ENCODE measurements at regions not wholly inside any gene's neighbourhood (a gene's known extent, or its start where the extent isn't known, plus 50 kb on each side); places are given as distances from the start of the nearest gene placed in this dataset.
"Not testable (repeated sequence)": the region's sequence is repeated elsewhere in the genome, so short reads cannot be mapped to it uniquely, and the experiment has no call there.

- DNase-seq (ENCODE audit: low read depth): no peak
Measured at GRCh38 chr22:35178446-35178845, 78.8 kb upstream of the HMGXB4 start.

- DNase-seq (ENCODE audit: low read depth): no peak
Measured at GRCh38 chr22:35183917-35184316, 73.4 kb upstream of the HMGXB4 start.

GRCh38 chr22:35186492-35186891, 70.8 kb upstream of the HMGXB4 start:
- no peak for DNase-seq (ENCODE audit: low read depth)

GRCh38 chr22:35188930-35189329, 68.4 kb upstream of the HMGXB4 start:
- DNase-seq (ENCODE audit: low read depth): not testable (repeated sequence)

GRCh38 chr22:35189559-35189958, 67.7 kb upstream of the HMGXB4 start:
- no peak for DNase-seq (ENCODE audit: low read depth)

GRCh38 chr22:35191412-35191811, 65.9 kb upstream of the HMGXB4 start:
- DNase-seq (ENCODE audit: low read depth): peak; percentile 92

- DNase-seq (ENCODE audit: low read depth): peak; percentile 44
Measured at GRCh38 chr22:35192129-35192918, 65.0 kb upstream of the HMGXB4 start.

GRCh38 chr22:35195226-35195625, 62.1 kb upstream of the HMGXB4 start:
- DNase-seq (ENCODE audit: low read depth): no peak

- no peak for DNase-seq (ENCODE audit: low read depth)
Measured at GRCh38 chr22:35195821-35196220, 61.5 kb upstream of the HMGXB4 start.

- DNase-seq (ENCODE audit: low read depth): no peak
Measured at GRCh38 chr22:35197071-35197470, 60.2 kb upstream of the HMGXB4 start.

GRCh38 chr22:35197886-35198285, 59.4 kb upstream of the HMGXB4 start:
- no peak for DNase-seq (ENCODE audit: low read depth)

- no peak for DNase-seq (ENCODE audit: low read depth)
Measured at GRCh38 chr22:35198738-35199137, 58.6 kb upstream of the HMGXB4 start.

GRCh38 chr22:35202376-35202775, 54.9 kb upstream of the HMGXB4 start:
- DNase-seq (ENCODE audit: low read depth): peak; percentile 58

- no peak for DNase-seq (ENCODE audit: low read depth)
Measured at GRCh38 chr22:35203583-35203982, 53.7 kb upstream of the HMGXB4 start.

GRCh38 chr22:35204807-35205775, 52.2 kb upstream of the HMGXB4 start:
- DNase-seq (ENCODE audit: low read depth): no peak

- DNase-seq (ENCODE audit: low read depth): peak; percentile 20
Measured at GRCh38 chr22:35205961-35206360, 51.3 kb upstream of the HMGXB4 start.

- DNase-seq (ENCODE audit: low read depth): no peak
Measured at GRCh38 chr22:35206889-35207288, 50.4 kb upstream of the HMGXB4 start.
